Testis (tissue), 2 donors: ENCODE measurements at regions not wholly inside any gene's neighbourhood (a gene's known extent, or its start where the extent isn't known, plus 50 kb on each side); places are given as distances from the start of the nearest gene placed in this dataset.

Experiments used
- DNase-seq: peaks from one replicate; pipeline ENCODE4 v3.0.0-alpha.2; 2019
- H3K27ac ChIP-seq, 2 donors: fragments of 200-600 bp; sonication (generic); one replicate each; pipeline ENCODE4 v1.5.1; 2019
- H3K27me3 ChIP-seq: fragments of 200-600 bp; sonication (generic); one replicate; pipeline ENCODE4 v1.5.1; 2019
- H3K36me3 ChIP-seq: fragments of 200-600 bp; sonication (generic); one replicate; pipeline ENCODE4 v1.5.1; 2017; ENCODE audit warnings: low read depth; ENCODE audit errors: missing control alignments
- H3K4me1 ChIP-seq: fragments of 200-600 bp; sonication (generic); one replicate; pipeline ENCODE4 v1.5.1; 2019
- H3K4me3 ChIP-seq, 2 donors: fragments of 200-600 bp; sonication (generic); one replicate each; pipeline ENCODE4 v1.5.1; 2017 to 2019
- H3K9me3 ChIP-seq: fragments of 200-600 bp; sonication (generic); one replicate; pipeline ENCODE4 v1.5.1; 2017
- POLR2A ChIP-seq: fragments of 450-650 bp; IDR thresholded peaks from one replicate; pipeline ENCODE4 v1.6.1; 2017; ENCODE audit warnings: antibody characterized with exemption, mild to moderate bottlenecking, moderate library complexity
- WGBS, 2 donors: methylation state at CpG; one replicate each; pipeline ENCODE4 v1.1.5; 2018; 5-methylcytosine and 5-hydroxymethylcytosine counted together
- intact Hi-C: fragments of 100-400 bp; cut with DNase I; formaldehyde crosslinking; loops from one replicate; pipeline ENCODE4 v1.15.1; 2023; ENCODE audit warnings: low total_unique reads
- TF ChIP-seq, protein P1 (sequence below), 3 experiments: fragments of 450-650 bp in 2 of 3; fragments of 200-600 bp in 1 of 3; sonication (generic) in 1 of 3; IDR thresholded peaks; one replicate each; pipeline ENCODE4 v1.5.1; 2016 to 2019; ENCODE audit warnings: antibody characterized with exemption in 3 of 3, mild to moderate bottlenecking in 2 of 3, moderate library complexity in 1 of 3

DNA sequence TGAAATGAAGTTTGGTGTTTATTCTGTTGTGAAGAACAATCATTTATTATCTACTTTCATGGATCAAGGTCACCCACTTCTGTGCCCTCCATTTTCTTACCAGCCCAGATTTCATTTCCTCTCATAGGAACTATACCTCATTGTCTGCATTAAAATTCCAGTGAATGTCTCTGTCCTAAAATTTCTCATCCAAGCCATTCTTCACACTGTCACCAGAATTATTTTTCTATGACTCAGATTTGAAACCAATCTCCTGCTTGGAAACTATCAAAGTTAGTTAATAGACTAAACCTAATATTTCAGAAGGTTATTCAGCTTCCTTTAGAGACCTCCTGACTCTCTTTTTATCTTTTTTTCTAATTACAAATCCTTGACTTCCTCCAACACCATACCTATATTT lies 364.1 kb upstream of the CBLB start:
- no peak for DNase-seq
- Histone ChIP-seq H3K27me3 (no peaks in the 10 kb centered on the region), H3K27ac (no peak overlapping the region), H3K9me3 (no peaks in the 10 kb centered on the region), H3K36me3 (no peaks in the 10 kb centered on the region), H3K4me3 (no peak overlapping the region), H3K4me1 (no peaks in the 10 kb centered on the region)
- intact Hi-C loops = no loop called here
- TF ChIP-seq, protein P1, sequence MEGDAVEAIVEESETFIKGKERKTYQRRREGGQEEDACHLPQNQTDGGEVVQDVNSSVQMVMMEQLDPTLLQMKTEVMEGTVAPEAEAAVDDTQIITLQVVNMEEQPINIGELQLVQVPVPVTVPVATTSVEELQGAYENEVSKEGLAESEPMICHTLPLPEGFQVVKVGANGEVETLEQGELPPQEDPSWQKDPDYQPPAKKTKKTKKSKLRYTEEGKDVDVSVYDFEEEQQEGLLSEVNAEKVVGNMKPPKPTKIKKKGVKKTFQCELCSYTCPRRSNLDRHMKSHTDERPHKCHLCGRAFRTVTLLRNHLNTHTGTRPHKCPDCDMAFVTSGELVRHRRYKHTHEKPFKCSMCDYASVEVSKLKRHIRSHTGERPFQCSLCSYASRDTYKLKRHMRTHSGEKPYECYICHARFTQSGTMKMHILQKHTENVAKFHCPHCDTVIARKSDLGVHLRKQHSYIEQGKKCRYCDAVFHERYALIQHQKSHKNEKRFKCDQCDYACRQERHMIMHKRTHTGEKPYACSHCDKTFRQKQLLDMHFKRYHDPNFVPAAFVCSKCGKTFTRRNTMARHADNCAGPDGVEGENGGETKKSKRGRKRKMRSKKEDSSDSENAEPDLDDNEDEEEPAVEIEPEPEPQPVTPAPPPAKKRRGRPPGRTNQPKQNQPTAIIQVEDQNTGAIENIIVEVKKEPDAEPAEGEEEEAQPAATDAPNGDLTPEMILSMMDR (IDR thresholded peaks at IDR 0.05) = no peak
- TF ChIP-seq POLR2A = no peak

DNA sequence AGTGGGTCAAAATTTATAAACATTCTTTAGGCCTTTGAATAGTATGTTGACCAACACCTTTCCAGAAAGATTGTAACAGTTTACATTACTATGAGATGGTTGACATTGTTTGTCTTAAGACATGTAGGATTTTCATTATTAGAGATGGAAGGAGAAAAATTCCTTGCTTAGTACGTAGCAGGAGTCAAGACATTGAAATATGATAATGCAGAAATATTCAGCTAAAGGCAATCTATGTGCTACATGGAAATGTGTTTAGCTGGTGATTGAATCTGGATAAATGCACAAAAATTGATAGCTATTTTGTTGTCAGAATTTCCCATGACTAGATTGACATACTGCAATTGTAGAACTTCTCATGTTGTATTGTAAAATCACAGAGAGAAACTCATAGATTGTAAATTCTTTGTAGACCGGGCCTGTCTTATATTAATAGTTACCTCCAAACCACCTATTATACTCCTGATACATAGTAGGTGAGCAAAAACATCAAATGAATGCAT lies 370.4 kb upstream of the CBLB start:
- TF ChIP-seq, protein P1 (IDR thresholded peaks at IDR 0.05) = no peak
- no peak for TF ChIP-seq POLR2A
- no peak for DNase-seq
- Histone ChIP-seq H3K9me3 (no peaks in the 10 kb centered on the region), H3K36me3 (no peaks in the 10 kb centered on the region), H3K27ac (no peak overlapping the region), H3K27me3 (no peaks in the 10 kb centered on the region), H3K4me1 (no peaks in the 10 kb centered on the region), H3K4me3 (no peak overlapping the region)
- WGBS, 2 donors = 93 to 97% methylated on average over 2 of the region's 2 CpGs
- intact Hi-C loops = no loop called here

DNA sequence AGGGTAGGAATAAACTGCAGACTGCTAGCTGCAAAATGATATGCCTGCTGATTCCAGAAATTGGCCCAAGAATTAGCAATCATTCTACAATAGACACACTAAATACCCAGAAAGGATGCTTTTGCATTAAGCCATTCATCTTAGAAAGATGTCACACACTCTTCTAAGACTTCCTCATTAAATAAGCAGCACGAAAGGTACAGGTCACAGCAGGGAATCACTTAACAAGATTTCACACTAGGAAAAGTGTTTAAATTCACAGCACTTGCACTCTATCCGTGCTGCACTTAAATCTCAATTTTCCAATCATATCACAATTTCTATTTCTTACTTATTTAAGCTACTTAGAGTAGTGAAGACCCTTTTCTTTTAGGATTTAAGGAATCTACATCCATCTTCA lies 372.8 kb upstream of the CBLB start:
- TF ChIP-seq POLR2A = no peak
- TF ChIP-seq, protein P1 (IDR thresholded peaks at IDR 0.05) = no peak

DNA sequence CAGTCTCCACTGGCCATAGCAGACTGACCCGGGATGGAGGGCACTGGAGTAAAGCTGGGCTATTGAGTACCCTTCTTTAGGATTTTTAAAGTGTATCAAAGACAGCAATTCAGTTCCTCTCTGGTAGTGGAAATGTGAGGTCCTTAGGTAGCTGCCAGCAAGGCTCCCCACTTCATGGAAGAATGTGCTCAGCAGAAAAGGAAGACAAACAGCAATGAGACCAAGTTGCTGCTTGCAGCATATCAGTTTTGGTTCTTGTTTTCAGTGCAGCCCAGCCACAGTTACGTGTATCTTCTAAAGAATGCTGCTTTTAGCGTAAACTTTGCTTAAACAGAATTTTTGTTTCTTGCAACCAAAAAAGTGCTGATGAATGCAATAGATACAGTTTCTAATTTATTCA lies 374.0 kb upstream of the CBLB start:
- H3K9me3 ChIP-seq = no peaks in the 10 kb centered on the region
- 90 to 93% methylated on average over 3 of the region's 3 CpGs for WGBS, 2 donors
- H3K36me3 ChIP-seq = no peaks in the 10 kb centered on the region
- TF ChIP-seq POLR2A = no peak
- TF ChIP-seq, protein P1 (IDR thresholded peaks at IDR 0.05) = no peak
- no peaks in the 10 kb centered on the region for H3K27me3 ChIP-seq
- H3K4me3 ChIP-seq = no peak overlapping the region
- H3K27ac ChIP-seq = no peak overlapping the region
- no peaks in the 10 kb centered on the region for H3K4me1 ChIP-seq
- DNase-seq = no peak
- intact Hi-C loops = no loop called here

More for the DNA sequence above, 372.8 kb upstream of the CBLB start:
- Histone ChIP-seq H3K27ac (no peak overlapping the region), H3K9me3 (no peaks in the 10 kb centered on the region), H3K4me3 (no peak overlapping the region), H3K4me1 (no peaks in the 10 kb centered on the region), H3K27me3 (no peaks in the 10 kb centered on the region), H3K36me3 (no peaks in the 10 kb centered on the region)
- intact Hi-C loops = no loop called here
- DNase-seq = no peak
- 79 to 85% methylated on average over 2 of the region's 2 CpGs for WGBS, 2 donors

DNA sequence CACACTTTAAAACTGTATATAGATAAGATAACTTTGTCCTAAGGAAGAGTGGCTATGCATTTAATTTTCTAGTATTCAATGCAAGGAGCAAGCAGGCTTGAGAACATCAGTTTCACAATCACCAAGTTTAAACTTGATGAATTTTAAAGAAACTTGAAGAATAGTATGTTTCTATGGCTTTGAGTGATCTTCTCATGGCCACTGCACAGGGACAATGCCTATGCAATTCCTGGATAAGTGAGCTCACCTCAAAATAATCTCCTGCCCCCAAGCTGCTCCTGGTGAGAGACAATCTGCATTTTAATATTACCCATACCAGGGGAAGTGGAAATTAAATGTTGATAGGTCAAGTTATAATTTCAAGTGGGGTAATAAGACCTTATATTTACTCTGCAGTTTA lies 376.6 kb upstream of the CBLB start:
- Histone ChIP-seq H3K27me3 (no peaks in the 10 kb centered on the region), H3K9me3 (no peaks in the 10 kb centered on the region), H3K36me3 (no peaks in the 10 kb centered on the region), H3K4me1 (no peaks in the 10 kb centered on the region), H3K27ac (no peak overlapping the region), H3K4me3 (no peak overlapping the region)
- TF ChIP-seq, protein P1 (IDR thresholded peaks at IDR 0.05) = no peak
- TF ChIP-seq POLR2A = no peak
- DNase-seq = no peak
- intact Hi-C loops = no loop called here
